Skeletal muscle satellite cell (primary cell): ENCODE measurements at regions not wholly inside any gene's neighbourhood (a gene's known extent, or its start where the extent isn't known, plus 50 kb on each side); places are given as distances from the start of the nearest gene placed in this dataset.
"Not testable (repeated sequence)": the region's sequence is repeated elsewhere in the genome, so short reads cannot be mapped to it uniquely, and the experiment has no call there.

Experiments used
- H3K27me3 ChIP-seq: 2 replicates; pipeline ENCODE4 v1.7.0; 2013; ENCODE audit warnings: low read length; ENCODE audit not compliant: control insufficient read depth, insufficient read depth
- H3K36me3 ChIP-seq: 2 replicates; pipeline ENCODE4 v1.7.0; 2013; ENCODE audit warnings: mild to moderate bottlenecking, control low read depth, low read length; ENCODE audit not compliant: insufficient read depth
- H3K4me1 ChIP-seq: 2 replicates; pipeline ENCODE4 v1.7.0; 2013; ENCODE audit warnings: low read length; ENCODE audit not compliant: control insufficient read depth, insufficient read depth
- H3K4me2 ChIP-seq: 2 replicates; pipeline ENCODE4 v1.7.0; 2013; ENCODE audit warnings: mild to moderate bottlenecking, low read length
- H3K4me3 ChIP-seq: 2 replicates; pipeline ENCODE4 v1.7.0; 2013; ENCODE audit warnings: low read length
- H3K9ac ChIP-seq: 2 replicates; pipeline ENCODE4 v1.7.0; 2013; ENCODE audit warnings: mild to moderate bottlenecking, low read depth, low read length, moderate library complexity
- H3K9me3 ChIP-seq: replicated peaks from 2 replicates; pipeline ENCODE4 v1.7.0; 2013; ENCODE audit warnings: mild to moderate bottlenecking, control low read depth, low read length

GRCh38 chr12:114579389-114579788 is 104.6 kb downstream of the TBX3 start:
- Histone ChIP-seq H3K4me1 (no peaks in the 10 kb centered on the region), H3K9ac (no peak overlapping the region), H3K27me3 (no peaks in the 10 kb centered on the region), H3K4me3 (no peak overlapping the region), H3K4me2 (no peak overlapping the region), H3K9me3 (no peaks in the 10 kb centered on the region), H3K36me3 (no peaks in the 10 kb centered on the region)

GRCh38 chr12:114562654-114563053 is 121.3 kb downstream of the TBX3 start:
- Histone ChIP-seq H3K9ac (no peak overlapping the region), H3K4me1 (no peaks in the 10 kb centered on the region), H3K9me3 (no peaks in the 10 kb centered on the region), H3K36me3 (no peaks in the 10 kb centered on the region), H3K4me2 (no peak overlapping the region), H3K27me3 (no peaks in the 10 kb centered on the region), H3K4me3 (no peak overlapping the region)

GRCh38 chr12:114555451-114555850 is 128.5 kb downstream of the TBX3 start:
- H3K4me2 ChIP-seq = no peak overlapping the region
- H3K36me3 ChIP-seq = no peaks in the 10 kb centered on the region
- H3K4me3 ChIP-seq = no peak overlapping the region
- no peaks in the 10 kb centered on the region for H3K27me3 ChIP-seq
- H3K9me3 ChIP-seq = no peaks in the 10 kb centered on the region
- no peaks in the 10 kb centered on the region for H3K4me1 ChIP-seq
- no peak overlapping the region for H3K9ac ChIP-seq

GRCh38 chr12:114547636-114548035 is 136.3 kb downstream of the TBX3 start:
- Histone ChIP-seq H3K4me1 (no peaks in the 10 kb centered on the region), H3K4me2 (no peak overlapping the region), H3K36me3 (no peaks in the 10 kb centered on the region), H3K4me3 (no peak overlapping the region), H3K9ac (no peak overlapping the region), H3K9me3 (no peaks in the 10 kb centered on the region), H3K27me3 (no peaks in the 10 kb centered on the region)

- Histone ChIP-seq H3K4me1 (no peaks in the 10 kb centered on the region), H3K4me3 (no peak overlapping the region), H3K27me3 (no peaks in the 10 kb centered on the region), H3K4me2 (no peak overlapping the region), H3K36me3 (no peaks in the 10 kb centered on the region), H3K9me3 (no peaks in the 10 kb centered on the region), H3K9ac (no peak overlapping the region)
Measured at GRCh38 chr12:114530417-114530816, 124.5 kb upstream of the TBX5 start.

- Histone ChIP-seq H3K9me3 (no peaks in the 10 kb centered on the region), H3K9ac (no peak overlapping the region), H3K27me3 (no peaks in the 10 kb centered on the region), H3K4me1 (no peaks in the 10 kb centered on the region), H3K4me2 (no peak overlapping the region), H3K36me3 (no peaks in the 10 kb centered on the region), H3K4me3 (no peak overlapping the region)
Measured at GRCh38 chr12:114529966-114530365, 124.0 kb upstream of the TBX5 start.

GRCh38 chr12:114528766-114529165 is 122.8 kb upstream of the TBX5 start:
- Histone ChIP-seq H3K4me3 (no peak overlapping the region), H3K4me1 (no peaks in the 10 kb centered on the region), H3K36me3 (no peaks in the 10 kb centered on the region), H3K27me3 (no peaks in the 10 kb centered on the region), H3K9me3 (no peaks in the 10 kb centered on the region), H3K9ac (no peak overlapping the region), H3K4me2 (no peak overlapping the region)

- H3K9ac ChIP-seq, H3K36me3 ChIP-seq, H3K4me2 ChIP-seq, H3K4me1 ChIP-seq, H3K4me3 ChIP-seq, H3K27me3 ChIP-seq, H3K9me3 ChIP-seq: not testable (repeated sequence)
Measured at GRCh38 chr12:114521160-114521559, 115.2 kb upstream of the TBX5 start.

GRCh38 chr12:114512351-114512750 is 106.4 kb upstream of the TBX5 start:
- H3K4me3 ChIP-seq = no peak overlapping the region
- no peak overlapping the region for H3K9ac ChIP-seq
- H3K4me2 ChIP-seq = no peak overlapping the region
- no peaks in the 10 kb centered on the region for H3K36me3 ChIP-seq
- no peaks in the 10 kb centered on the region for H3K9me3 ChIP-seq
- no peaks in the 10 kb centered on the region for H3K4me1 ChIP-seq
- no peaks in the 10 kb centered on the region for H3K27me3 ChIP-seq

GRCh38 chr12:114508529-114509129 is 102.7 kb upstream of the TBX5 start:
- H3K4me1 ChIP-seq = no peaks in the 10 kb centered on the region
- no peaks in the 10 kb centered on the region for H3K9me3 ChIP-seq
- no peaks in the 10 kb centered on the region for H3K27me3 ChIP-seq
- no peak overlapping the region for H3K9ac ChIP-seq
- no peaks in the 10 kb centered on the region for H3K36me3 ChIP-seq
- H3K4me2 ChIP-seq = no peak overlapping the region
- no peak overlapping the region for H3K4me3 ChIP-seq

GRCh38 chr12:114506651-114507050 is 100.7 kb upstream of the TBX5 start:
- Histone ChIP-seq H3K4me2 (no peak overlapping the region), H3K4me3 (no peak overlapping the region), H3K9ac (no peak overlapping the region), H3K36me3 (no peaks in the 10 kb centered on the region), H3K9me3 (no peaks in the 10 kb centered on the region), H3K4me1 (no peaks in the 10 kb centered on the region), H3K27me3 (no peaks in the 10 kb centered on the region)

GRCh38 chr12:114504311-114504710 is 98.4 kb upstream of the TBX5 start:
- Histone ChIP-seq H3K4me1 (no peaks in the 10 kb centered on the region), H3K4me3 (no peak overlapping the region), H3K9ac (no peak overlapping the region), H3K4me2 (no peak overlapping the region), H3K27me3 (peaks cover 4% of the 10 kb centered on the region), H3K36me3 (no peaks in the 10 kb centered on the region), H3K9me3 (no peaks in the 10 kb centered on the region)
